Osteoblast (primary cell): ENCODE measurements at regions not wholly inside any gene's neighbourhood (a gene's known extent, or its start where the extent isn't known, plus 50 kb on each side); places are given as distances from the start of the nearest gene placed in this dataset. TPM values are rescaled to one million over a fixed set of nuclear protein-coding genes. Genes with fewer than 3 reads are reported as not detected.

Experiments
- DNase-seq: peaks from one replicate; pipeline ENCODE4 v3.0.0; 2011; ENCODE audit warnings: low spot score, mixed read lengths; ENCODE audit not compliant: insufficient read length; ENCODE audit errors: missing footprints
- H2AFZ ChIP-seq: 2 replicates; pipeline ENCODE4 v1.6.0; 2011; ENCODE audit warnings: mild to moderate bottlenecking, low read length
- H3K27ac ChIP-seq: 2 replicates; pipeline ENCODE4 v1.5.1; 2011; ENCODE audit warnings: mild to moderate bottlenecking, low read depth, low read length, moderate library complexity
- H3K27me3 ChIP-seq: 2 replicates; pipeline ENCODE4 v1.6.0; 2012; ENCODE audit warnings: mild to moderate bottlenecking, control low read depth, inconsistent platforms, low read length, moderate library complexity; ENCODE audit not compliant: insufficient read depth
- H3K36me3 ChIP-seq: 2 replicates; pipeline ENCODE4 v1.5.1; 2011; ENCODE audit warnings: mild to moderate bottlenecking, low read length, control low read depth, moderate library complexity; ENCODE audit not compliant: insufficient read depth
- H3K4me1 ChIP-seq: 2 replicates; pipeline ENCODE4 v1.5.1; 2011; ENCODE audit warnings: mild to moderate bottlenecking, low read length, control low read depth, moderate library complexity; ENCODE audit not compliant: insufficient read depth
- H3K4me2 ChIP-seq: 2 replicates; pipeline ENCODE4 v1.6.0; 2011; ENCODE audit warnings: mild to moderate bottlenecking, low read length; ENCODE audit not compliant: insufficient read depth
- H3K4me3 ChIP-seq: fragments of 200-600 bp; sonication (generic); 3 replicates; pipeline ENCODE4 v1.5.1; 2012; ENCODE audit warnings: mild to moderate bottlenecking, low read length, inconsistent platforms; ENCODE audit not compliant: insufficient read depth
- H3K79me2 ChIP-seq: 2 replicates; pipeline ENCODE4 v1.6.0; 2012; ENCODE audit warnings: mild to moderate bottlenecking, low read length, control low read depth, inconsistent platforms; ENCODE audit not compliant: insufficient read depth
- H3K9me3 ChIP-seq: 2 replicates; pipeline ENCODE4 v1.5.1; 2011; ENCODE audit warnings: low read depth, low read length, control low read depth
- H4K20me1 ChIP-seq: 2 replicates; pipeline ENCODE4 v1.6.0; 2012; ENCODE audit warnings: mild to moderate bottlenecking, low read length, control low read depth; ENCODE audit not compliant: insufficient read depth
- CTCF ChIP-seq: IDR thresholded peaks from 2 replicates; pipeline ENCODE4 v1.5.1; 2011; ENCODE audit warnings: mild to moderate bottlenecking, low read depth, low read length, moderate library complexity; ENCODE audit errors: extremely low read depth
- small RNA-seq: library from RNA; depleted of rRNA; stranded (forward); fragments of <200 nt; gene quantifications from one replicate; pipeline ENCODE3, GENCODE V24; 2012

GRCh38 chr7:93629291-93629801 is 54.8 kb upstream of the CALCR start:
- DNase-seq, result no peak
- Histone ChIP-seq H3K4me1 (no peaks in the 10 kb centered on the region), H3K79me2 (no peaks in the 10 kb centered on the region), H3K4me3 (no peak overlapping the region), H3K27ac (no peak overlapping the region), H4K20me1 (no peaks in the 10 kb centered on the region), H3K9me3 (no peaks in the 10 kb centered on the region), H3K27me3 (no peaks in the 10 kb centered on the region), H2AFZ (no peak overlapping the region), H3K36me3 (no peaks in the 10 kb centered on the region), H3K4me2 (no peak overlapping the region)
- TF ChIP-seq CTCF, result no peak

- Histone ChIP-seq H4K20me1 (no peaks in the 10 kb centered on the region), H3K79me2 (no peaks in the 10 kb centered on the region), H3K4me2 (no peak overlapping the region), H3K36me3 (no peaks in the 10 kb centered on the region), H3K4me3 (no peak overlapping the region), H2AFZ (no peak overlapping the region), H3K4me1 (no peaks in the 10 kb centered on the region), H3K27ac (no peak overlapping the region), H3K27me3 (no peaks in the 10 kb centered on the region), H3K9me3 (no peaks in the 10 kb centered on the region)
- DNase-seq, result no peak
- no peak for TF ChIP-seq CTCF
Measured at GRCh38 chr7:93626869-93627268, 52.3 kb upstream of the CALCR start.

Small RNAs in the stretch of these regions (small RNA-seq; reads per million reads assigned to genes)
- gene AC002075.2 (not detected), gene MIR4652 (not detected)
